GM18519 (cell line): ENCODE measurements at regions not wholly inside any gene's neighbourhood (a gene's known extent, or its start where the extent isn't known, plus 50 kb on each side); places are given as distances from the start of the nearest gene placed in this dataset.

Experiments
- ATAC-seq: cut with Tn5 transposase; IDR thresholded peaks from one replicate; pipeline ENCODE4 v1.9.1; 2021; ENCODE audit warnings: mild to moderate bottlenecking, moderate library complexity; ENCODE audit not compliant: unreplicated experiment, low FRiP score

DNA sequence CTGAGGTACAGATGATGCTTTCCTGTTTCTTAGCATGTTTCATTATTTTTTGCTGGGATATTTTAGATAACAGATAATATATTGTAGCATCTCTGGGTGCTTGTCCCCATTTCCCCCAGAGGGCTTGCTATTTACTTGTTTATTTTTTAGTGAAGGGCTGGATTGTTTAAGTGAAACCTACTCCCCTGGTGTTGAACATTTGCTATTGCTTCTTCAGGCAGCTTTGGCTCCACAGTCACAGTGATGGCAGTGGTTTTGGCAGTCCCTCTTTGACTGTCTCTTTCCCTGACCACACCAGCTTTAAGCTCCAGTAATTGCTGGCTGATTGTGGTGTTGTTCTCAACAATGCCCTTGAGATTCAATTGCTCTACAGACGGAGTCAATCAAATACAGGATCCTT is 128.9 kb downstream of the KLF13 start:
- ATAC-seq, result no peak

DNA sequence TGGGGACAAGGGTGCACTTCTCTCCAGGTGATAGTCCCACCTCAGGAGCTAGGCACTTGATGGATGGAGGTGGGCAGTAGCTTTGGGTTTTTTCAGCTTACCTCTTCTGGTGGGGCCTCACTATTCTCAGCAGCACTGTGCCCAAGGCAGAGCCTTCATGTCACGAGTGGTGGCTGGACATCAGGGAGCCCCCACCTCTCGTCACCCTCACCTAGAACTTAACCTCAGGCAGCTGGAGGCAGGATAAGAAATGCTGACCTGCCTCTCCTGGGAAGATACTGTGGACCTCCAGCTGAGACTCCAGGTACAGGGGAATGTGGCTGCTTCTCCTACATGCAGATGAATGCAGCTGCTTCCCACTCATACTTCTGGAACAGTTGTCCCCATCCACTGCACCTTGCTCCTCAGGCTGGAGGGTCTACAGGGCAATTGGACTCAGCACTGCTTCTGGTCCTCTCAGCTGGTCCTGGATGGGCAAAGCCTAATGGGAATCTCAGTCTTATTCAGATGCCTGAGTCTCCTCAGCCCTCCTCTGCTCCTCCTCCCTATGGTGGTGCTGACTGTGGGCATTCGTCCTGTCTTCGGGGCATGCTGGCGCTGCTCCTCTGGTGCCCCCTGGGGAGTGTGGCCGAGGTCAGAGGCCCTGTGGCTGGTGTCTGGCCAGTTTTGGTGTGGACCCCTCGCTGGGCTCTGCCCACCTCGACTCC is 129.9 kb downstream of the KLF13 start:
- ATAC-seq, result no peak

DNA sequence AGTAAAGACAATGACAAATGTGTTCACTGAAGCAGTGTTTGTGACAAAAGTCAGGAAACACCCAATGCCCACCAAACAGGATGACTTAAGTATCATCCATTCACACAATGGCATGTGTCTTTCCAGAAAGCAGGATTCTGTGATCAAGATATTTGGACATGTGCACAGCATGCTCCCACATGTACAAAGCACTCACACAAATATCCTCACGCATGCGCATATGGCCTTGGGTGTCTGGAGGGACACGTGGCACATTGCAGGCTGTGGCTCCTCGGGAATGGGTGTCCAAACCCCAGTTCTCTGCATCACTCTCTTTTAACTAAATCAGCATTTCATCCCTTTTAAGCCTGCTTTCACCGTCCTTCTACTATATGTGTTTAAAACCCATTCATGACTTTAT is 130.5 kb downstream of the KLF13 start:
- ATAC-seq, result no peak

DNA sequence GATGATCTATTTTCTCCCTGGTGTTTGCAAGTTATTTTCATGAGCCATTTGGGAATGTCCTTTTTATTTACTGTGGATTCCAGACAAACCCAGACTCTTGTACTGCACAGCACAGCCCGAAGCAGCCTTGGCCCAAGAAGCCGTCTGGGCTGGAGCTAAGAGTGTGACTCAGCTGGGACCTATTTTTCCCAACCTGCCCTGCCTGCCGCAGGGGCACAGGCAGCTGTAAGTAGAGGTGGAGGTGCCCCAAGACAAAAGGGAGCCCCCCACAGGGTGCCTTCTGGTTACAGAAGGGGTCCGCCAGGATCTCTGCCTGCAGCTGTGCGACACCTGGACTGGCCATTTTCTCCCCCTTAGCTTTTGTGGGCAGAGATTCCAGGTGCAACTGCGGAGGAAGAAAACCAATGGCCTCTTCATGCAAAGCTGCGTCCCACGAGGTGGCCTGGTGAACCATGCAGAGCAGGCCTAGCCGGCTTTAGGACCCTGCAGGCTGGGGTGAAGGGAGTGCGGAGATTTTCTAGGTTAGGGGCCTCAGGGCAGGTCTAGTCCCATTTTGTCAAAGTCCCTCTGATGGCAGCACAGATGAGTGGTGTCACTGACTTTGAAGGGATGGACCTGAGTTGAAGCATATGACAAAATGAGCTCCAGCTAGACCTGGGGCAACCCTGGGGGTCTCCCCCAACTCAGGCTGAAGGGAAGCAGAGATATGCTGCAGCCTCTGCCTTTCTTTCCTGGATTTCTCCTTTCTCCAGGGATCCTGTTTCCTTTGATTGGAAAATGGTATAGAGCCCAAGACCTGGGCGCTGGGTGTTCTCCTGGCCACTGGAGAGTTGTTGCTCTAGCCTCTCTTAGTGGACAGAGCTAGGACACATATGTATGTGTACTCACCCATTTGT is 131.2 kb downstream of the KLF13 start:
- ATAC-seq, result no peak

DNA sequence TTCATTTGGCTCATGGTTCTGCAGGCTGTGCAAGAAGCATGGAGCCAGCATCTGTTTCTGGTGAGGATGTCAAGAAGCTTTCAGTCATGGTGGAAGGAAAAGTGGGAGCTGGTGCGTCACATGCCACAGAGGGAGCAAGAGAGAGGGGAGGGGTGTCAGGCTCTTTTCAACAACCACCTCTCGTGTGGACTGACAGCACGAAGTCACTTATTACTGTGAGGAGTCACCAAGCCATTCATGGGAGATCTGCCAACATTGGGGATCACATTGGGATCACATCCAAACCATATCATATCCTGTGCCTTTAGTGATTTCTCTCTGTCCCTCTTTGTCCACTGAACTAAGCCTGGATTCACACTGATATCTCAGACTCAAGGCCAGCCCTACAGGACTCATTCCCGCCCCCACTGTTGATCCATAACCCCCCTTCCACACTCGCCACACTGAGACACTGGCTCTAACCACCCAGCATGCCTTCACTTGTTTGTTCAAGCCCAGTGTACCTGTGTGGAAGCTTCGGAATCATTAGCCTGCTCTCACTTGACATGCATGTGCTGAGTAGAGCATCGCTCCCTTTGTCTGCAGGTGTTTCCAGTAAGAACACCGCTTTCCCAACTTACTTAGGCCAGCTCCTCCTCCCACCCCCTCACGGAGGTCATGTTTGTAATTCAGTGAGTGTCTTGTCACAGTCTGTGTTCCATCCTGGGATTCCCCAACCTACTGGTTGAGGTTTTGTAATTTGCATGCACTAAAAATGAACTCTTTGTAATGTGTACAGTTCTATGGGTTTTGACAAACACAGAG is 132.2 kb downstream of the KLF13 start:
- peak; percentile 94 for ATAC-seq

DNA sequence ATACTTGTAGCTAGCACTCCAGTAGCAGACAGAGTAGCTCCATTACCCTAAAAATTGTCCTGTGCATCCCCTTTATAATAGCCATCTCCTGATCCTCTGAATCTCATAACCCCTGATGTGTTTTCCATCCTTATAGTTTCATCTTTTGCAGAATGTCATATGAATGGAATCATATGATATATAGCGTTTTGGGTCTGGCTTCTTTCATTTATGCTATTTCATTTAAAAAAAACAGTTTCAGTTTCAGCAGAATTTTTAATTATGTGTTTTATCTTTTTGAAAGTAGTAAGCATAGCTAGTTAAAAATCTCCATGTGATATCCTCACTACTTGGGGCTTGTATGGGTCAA is 132.7 kb downstream of the KLF13 start:
- no peak for ATAC-seq

DNA sequence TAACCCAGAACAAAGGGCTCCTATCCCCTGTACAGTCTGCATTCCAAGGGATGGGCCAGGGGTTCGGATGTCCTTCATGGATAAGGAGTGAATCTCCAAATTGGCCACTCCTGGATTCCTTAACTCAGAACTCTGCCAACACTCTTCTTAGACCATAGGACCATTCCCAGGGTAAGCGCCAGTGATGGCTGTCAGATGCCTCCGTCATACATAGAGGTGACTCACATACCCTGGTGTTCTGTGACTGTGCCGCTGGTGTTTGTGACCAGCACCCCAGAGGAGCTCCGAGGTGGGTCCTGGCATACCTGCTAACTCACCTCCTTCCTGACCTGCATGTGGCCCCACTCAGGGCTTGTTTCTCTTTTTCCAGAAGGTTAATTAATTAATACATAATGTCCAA is 134.7 kb downstream of the KLF13 start:
- ATAC-seq, result no peak

DNA sequence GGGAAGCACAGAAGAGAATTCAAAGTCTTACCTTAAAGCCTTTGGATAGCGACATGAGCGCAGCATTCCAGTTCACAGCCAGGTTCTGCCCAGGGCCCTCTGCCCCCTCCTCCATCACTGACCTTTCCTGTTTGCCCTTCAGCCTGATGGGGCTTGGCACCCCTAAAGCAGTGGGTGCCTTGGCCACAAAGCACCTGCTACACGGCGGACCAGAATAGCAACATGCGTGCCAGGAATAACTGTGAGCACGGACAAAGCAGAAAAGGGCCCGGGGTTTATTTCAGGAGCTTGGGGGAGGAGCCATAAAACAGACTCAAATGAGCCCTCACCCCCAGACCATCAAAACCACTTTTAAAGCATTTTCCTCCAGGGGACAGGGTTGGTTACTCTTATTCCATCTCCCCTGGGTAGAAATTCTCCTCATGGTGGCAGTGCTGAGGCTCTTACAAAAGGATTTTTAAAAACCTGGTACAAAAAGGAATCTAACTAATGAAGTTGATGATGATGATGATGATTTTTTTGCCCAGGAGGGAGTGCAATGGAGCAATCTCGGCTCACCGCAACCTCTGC is 135.4 kb downstream of the KLF13 start:
- ATAC-seq, result no peak

DNA sequence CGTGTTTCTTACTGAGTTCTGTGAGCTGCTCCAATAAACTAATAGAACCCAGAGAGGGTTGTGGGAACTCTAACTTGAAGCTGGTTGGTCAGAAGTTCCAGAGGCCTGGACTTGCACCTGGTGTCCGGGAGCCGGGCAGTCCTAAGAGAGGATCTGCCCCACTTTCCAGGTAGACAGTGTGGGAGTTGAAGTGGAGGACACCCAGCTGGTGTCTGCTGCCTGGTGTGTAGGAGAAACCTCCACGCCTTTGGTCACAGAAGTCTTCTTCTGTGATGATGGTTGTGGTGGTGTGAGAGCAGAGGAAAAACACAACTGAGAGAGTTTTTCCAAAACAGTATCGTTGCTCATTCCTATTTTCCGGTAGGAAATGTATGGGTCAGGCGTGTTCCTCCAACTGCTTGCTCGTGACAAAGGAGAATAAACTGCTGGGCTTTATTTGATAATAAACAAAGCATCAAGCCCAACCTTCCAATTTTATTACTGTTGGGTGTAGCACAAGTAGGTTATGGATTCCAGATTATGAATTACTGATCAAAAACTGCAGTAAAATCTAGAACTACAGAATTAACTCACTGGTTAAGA is 137.0 kb downstream of the KLF13 start:
- ATAC-seq, result no peak

DNA sequence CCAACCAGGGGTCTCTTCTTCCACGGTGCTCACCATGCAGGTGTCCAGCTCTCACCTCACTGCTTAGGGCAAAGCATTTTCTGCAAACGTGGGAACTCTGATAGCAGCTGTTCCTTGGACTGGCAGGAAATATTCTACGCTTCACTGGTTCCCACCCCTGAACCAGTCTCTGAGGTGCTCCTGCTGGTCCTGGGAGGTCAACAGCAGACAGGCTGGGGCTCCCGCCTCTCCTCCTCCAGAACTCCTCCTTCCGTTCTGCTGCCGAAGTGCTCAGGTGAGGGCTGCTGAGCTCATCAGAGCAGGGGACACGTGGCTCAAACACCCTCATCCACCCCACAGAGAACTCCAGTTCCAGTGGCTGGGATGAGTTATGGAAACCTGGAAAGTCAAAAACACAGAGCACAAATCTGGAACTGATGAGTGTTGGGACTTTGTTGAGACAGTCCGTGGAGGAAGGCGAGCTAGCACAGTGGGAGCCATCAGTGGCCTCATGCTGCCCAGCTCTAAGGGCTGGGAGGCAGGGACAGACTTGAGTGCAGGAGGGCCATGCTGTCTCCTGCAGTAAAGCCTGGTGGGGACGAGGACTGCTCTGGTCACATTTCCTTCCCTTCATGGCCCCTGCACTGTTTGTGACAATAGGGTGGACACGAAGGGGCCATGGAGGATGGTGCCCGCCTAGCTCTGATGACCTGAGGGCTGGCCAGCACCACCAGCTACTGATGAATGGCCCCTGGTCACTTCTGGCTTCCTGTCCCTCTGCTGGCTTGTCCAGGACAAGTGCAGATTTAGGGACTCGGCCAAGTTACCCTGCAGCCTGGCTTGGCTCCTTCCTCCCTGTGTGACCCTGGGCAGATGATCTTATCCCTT is 137.8 kb downstream of the KLF13 start:
- ATAC-seq, result no peak

DNA sequence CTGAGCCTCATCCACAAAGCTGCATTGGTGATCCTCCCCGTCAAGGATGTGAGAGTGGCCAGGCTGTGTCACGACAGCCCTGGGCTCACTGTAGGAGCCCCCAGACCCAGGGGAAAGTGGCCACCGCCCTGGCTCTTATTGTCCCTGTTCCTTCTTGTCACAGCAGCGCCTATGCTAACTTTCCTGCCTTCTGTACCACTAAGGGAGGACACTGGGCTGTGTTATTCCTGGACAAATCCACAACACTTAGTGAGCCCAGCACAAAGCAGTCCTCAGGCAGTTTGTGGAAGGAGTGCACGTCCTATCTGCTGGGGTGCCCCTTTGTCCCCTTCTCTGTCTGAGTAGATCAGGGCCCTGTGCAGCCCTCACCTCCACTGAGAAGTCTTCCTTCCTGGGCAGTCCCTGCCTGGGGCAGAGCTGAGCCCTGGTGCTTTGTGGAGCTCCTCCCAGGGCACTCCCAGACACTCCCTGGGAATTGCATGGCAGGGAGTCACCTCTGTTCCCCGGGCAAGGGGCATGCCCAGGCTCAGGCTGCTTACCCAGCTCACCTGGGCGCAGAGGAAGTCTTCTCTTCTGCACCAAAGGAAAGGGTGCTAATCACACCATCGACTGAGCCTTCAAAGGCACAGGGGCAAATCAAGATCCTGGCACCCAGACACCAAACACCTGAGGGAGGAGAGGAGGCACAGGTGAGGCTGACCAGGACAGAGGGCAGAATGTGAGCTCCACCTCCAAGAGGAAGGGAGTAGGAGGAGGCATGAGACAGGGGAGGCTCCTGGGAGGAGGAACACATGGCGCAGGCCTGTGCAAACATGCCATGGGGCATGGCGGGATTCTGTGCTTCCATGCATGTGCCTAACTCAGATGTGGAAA is 138.7 kb downstream of the KLF13 start:
- no peak for ATAC-seq

DNA sequence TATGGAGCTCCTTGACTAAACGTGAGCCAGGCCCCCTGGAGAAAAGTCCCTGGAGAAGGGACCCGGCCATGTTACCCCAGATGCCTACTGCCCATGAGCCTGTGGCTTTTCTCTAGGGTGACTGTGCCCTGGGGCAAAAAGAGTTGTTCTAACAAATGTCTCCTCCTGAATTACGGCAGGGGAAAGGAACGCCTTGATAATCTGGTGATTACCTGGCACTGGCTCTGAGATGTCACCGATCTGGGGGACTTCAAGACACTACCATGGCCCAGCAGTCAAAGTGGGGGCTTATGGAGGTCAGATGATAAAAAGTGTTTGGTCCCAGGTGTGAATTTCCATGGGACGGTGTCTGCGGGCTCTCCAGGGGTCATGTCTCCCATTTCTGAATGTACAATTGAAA is 140.7 kb downstream of the KLF13 start:
- ATAC-seq, result no peak

DNA sequence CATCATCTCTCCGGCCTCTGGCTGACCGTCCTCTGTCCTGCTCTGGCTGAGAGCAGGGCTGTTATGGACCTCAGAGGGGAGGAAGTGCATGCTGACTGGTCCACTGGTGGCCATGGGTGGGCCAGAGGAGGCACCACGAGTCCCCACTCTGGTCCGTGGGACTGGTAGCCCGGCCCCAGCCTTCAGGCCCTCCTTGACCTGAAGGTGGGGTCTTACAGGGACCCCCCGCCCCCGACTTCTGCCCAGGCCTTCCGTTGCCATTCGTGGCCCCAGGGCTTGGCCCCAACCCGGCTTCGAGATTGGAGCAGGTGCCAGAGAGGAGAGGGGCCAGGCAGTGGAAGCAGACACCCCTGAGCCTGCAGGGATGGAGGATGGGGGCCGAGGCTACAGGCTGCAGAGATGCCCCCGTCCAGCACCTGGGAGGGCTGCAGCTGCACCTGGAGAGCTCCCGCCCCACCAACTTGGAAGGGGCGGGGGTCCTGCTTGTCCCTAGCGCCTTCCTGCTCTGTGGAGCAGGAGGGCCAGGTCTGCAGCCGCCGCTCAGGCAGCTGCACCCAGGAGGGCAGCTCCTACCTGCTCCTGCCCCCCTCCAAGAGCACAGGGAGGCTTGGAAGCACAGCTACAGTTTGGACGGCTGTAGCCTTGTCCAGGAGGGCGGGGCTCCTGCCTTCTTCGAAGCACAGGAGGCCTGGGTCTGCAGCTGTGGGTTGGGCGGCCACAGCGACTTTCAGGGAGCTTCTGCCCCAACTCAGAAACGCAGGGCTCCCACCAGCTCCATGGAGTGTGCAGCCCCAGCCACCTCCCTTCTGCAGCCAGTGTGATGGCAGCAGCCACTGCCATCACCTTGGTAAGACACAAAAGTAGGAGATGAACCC is 142.5 kb downstream of the KLF13 start:
- ATAC-seq, result no peak

DNA sequence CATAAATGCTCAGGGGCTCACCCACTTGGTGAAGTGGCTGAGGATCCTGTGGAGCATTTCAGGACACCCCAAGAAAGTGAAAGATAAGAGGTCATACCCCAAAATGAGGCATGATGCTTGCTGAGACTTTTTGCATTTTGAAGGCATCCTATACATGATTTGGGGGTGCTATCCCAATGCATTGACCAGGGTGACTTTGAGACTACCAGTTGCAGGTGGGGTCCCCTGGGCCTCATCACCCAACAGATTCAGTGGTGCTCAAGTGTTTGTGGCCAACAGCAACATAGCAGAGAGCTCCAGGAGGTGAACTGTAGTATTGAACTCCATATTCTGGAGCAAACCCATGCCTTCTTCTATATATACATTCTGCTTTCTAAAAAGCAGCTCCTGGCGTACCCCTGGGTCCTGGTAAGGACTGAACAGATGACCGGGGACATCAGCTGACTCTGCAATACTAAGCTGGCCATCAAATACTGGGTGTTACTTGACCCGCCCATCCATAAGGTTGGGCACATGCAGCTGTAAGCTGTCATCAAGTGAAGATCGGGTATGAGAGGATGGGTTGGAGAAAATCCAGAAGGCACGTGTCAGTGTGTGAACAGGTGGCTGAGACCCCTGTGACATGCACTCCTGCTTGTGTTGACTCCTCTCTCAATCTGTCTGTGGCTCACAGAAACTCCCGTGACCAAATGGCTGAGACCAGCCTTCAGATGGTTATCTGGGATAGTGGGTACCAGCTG is 143.3 kb downstream of the KLF13 start:
- no peak for ATAC-seq

DNA sequence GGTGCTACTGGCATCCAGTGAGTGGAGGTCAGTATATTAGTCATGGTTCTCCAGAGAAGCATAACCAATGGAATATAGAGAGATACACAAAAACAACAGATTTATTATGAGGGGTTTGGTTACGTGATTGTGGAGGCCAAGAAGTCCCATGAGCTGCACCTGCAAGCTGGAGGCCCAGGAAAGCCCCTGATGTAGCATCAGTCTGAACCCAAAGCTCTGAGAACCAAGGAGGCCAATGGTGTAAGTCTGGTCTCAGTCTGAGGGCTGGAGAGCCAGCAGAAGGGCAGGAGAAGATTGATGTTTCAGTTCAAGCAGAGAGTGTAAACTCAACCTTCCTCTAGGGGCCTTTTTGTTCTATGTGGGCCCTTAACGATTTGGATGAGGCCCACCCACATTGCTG is 144.1 kb downstream of the KLF13 start:
- no peak for ATAC-seq

DNA sequence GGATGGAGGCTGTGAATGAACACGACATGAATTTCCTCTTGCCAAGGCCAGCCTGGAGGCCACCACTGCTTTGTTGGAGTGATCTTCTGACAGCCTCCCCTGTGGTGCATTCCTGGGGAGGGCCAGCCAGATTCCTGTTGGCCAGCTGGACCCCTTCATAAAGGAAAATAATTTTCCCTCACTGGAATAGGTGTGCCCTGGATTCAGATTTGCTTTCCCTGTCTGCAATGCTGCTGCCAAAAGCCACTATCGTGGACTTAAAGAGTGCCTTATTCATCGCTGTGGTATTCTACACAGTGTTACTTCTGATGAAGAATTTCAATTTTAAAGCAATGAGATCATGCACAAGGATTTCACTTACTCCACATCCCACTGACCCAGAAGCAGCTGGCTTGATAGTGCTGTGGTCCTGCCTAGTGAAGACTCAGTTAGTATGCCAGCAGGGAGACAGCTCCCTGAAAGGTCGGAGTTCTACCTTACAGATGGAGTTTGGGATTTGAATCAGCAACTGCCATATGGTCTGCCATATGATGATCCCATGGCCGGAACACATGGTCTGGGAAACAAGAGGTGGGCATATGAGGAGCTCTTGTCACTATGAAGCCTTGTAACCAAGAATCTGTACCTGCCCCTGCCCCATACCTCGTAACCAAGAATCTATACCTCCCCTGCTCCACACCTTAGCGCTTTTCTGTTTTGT is 145.2 kb downstream of the KLF13 start:
- no peak for ATAC-seq
